ENCODE measurements at regions not wholly inside any gene's neighbourhood (a gene's known extent, or its start where the extent isn't known, plus 50 kb on each side); places are given as distances from the start of the nearest gene placed in this dataset.

- TF ChIP-seq POLR2A (IDR thresholded peaks at IDR 0.05): no peak
- no peak for TF ChIP-seq CTCF (IDR thresholded peaks at IDR 0.05)
Measured at GRCh38 chr1:106768077-106768476, 288.4 kb upstream of the PRMT6 start.
